Panc1 (cell line): ENCODE measurements at regions not wholly inside any gene's neighbourhood (a gene's known extent, or its start where the extent isn't known, plus 50 kb on each side); places are given as distances from the start of the nearest gene placed in this dataset.

Source experiments
- ATAC-seq: fragments of 200-7000 bp; cut with Tn5 transposase; 2 replicates; pipeline ENCODE4 v1.9.1; 2020; ENCODE audit warnings: mild to moderate bottlenecking, moderate library complexity
- BruUV-seq: library from RNA; stranded (reverse); fragments of 400-500 nt; replicated peaks from 2 replicates; lab custom pipeline; 2021; lab: Mats Ljungman, UMichigan
- CTCF ChIA-PET: fragments of 300-600 bp; sonication (Branson Sonifier 250); formaldehyde crosslinking; loops from one replicate; lab custom pipeline; 2022; ENCODE audit warnings: antibody characterized with exemption; lab: Charles Lee
- POLR2A ChIA-PET: fragments of 300-600 bp; sonication (Branson Sonifier 250); formaldehyde crosslinking; loops from one replicate; lab custom pipeline; 2022; ENCODE audit warnings: antibody characterized with exemption; lab: Charles Lee
- DNase-seq: peaks from one replicate; pipeline ENCODE4 v3.0.0-alpha.2; 2010; ENCODE audit warnings: low read depth, low spot score
- H3K27ac ChIP-seq: 2 replicates; pipeline ENCODE4 v1.5.1; 2011; ENCODE audit warnings: mild to moderate bottlenecking, low read length, inconsistent platforms
- H3K27me3 ChIP-seq: fragments of 200-500 bp; sonication (Bioruptor generic); 2 replicates; pipeline ENCODE4 v1.6.0; 2014; ENCODE audit warnings: low read length, inconsistent platforms; ENCODE audit not compliant: control insufficient read depth, insufficient read depth
- H3K36me3 ChIP-seq: fragments of 200-500 bp; sonication (Bioruptor generic); 2 replicates; pipeline ENCODE4 v1.5.1; 2014; ENCODE audit warnings: inconsistent platforms, mild to moderate bottlenecking, low read length, moderate library complexity; ENCODE audit not compliant: control insufficient read depth, insufficient read depth
- H3K4me1 ChIP-seq: 2 replicates; pipeline ENCODE4 v1.5.1; 2011; ENCODE audit warnings: inconsistent platforms, mild to moderate bottlenecking, low read length, moderate library complexity; ENCODE audit not compliant: control insufficient read depth, insufficient read depth
- H3K4me3 ChIP-seq, 2 experiments: 2 replicates each; pipeline ENCODE4 v1.5.1; 2011 to 2012; ENCODE audit warnings: low read depth in 2 of 2, low read length in 2 of 2, mild to moderate bottlenecking in 2 of 2, inconsistent platforms in 1 of 2, moderate library complexity in 1 of 2
- H3K9me3 ChIP-seq: fragments of 200-500 bp; sonication (Bioruptor generic); 2 replicates; pipeline ENCODE4 v1.5.1; 2014; ENCODE audit warnings: low read depth, mild to moderate bottlenecking, inconsistent platforms, low read length, moderate library complexity; ENCODE audit not compliant: control insufficient read depth, insufficient read depth
- CTCF ChIP-seq: fragments of 450-650 bp; IDR thresholded peaks from 2 replicates; pipeline ENCODE4 v1.5.1; 2017; ENCODE audit warnings: mild to moderate bottlenecking
- POLR2AphosphoS5 ChIP-seq: IDR thresholded peaks from 2 replicates; pipeline ENCODE4 v1.6.1; 2012; ENCODE audit warnings: mild to moderate bottlenecking, low read depth, low read length, moderate library complexity
- REST ChIP-seq, 2 experiments: IDR thresholded peaks; 2 replicates each; pipeline ENCODE4 v1.6.1; 2011 to 2012; ENCODE audit warnings: low read depth in 2 of 2, control low read depth in 1 of 2, low read length in 1 of 2, mild to moderate bottlenecking in 1 of 2, moderate library complexity in 1 of 2; ENCODE audit not compliant: insufficient read depth in 1 of 2
- SIN3A ChIP-seq: IDR thresholded peaks from 2 replicates; pipeline ENCODE4 v1.6.1; 2012; ENCODE audit warnings: low read depth, mild to moderate bottlenecking, low read length, moderate library complexity, borderline replicate concordance; ENCODE audit not compliant: insufficient read depth
- TCF7L2 ChIP-seq: IDR thresholded peaks from 2 replicates; pipeline ENCODE4 v1.6.1; 2011; ENCODE audit warnings: mild to moderate bottlenecking, low read depth, low read length, inconsistent platforms
- in situ Hi-C: cut with HindIII; loops from 2 replicates; pipeline ENCODE4 v1.10.0; 2016; ENCODE audit warnings: low sequenced_read_pairs, low pct_unique_long_range_greater_than_20kb
- intact Hi-C: fragments of 100-400 bp; cut with micrococcal nuclease; formaldehyde crosslinking; loops from one replicate; pipeline ENCODE4 v1.10.0; 2022; ENCODE audit not compliant: unreplicated experiment

GRCh38 chr4:186827534-186827897 is 103.9 kb upstream of the FAT1 start:
- ChIA-PET POLR2A (interaction anchor here (0.5 kb wide), 1 partner anchor 420 kb away, joined by 3 read pairs; no protein-coding TSS in a partner anchor), CTCF (no interaction called here)
- no peaks in the 10 kb centered on the region for H3K27me3 ChIP-seq
- no peak overlapping the region for H3K27ac ChIP-seq
- H3K36me3 ChIP-seq: no peaks in the 10 kb centered on the region
- no peak overlapping the region for H3K4me3 ChIP-seq
- H3K9me3 ChIP-seq: no peaks in the 10 kb centered on the region
- no peak for DNase-seq
- intact Hi-C loops (no loop called here), in situ Hi-C loops (no loop called here)
- no peaks in the 10 kb centered on the region for H3K4me1 ChIP-seq
- no peak for ATAC-seq
- BruUV-seq: no TSS peak
- TF ChIP-seq CTCF (no peak), POLR2AphosphoS5 (no peak), REST (IDR thresholded peaks at IDR 0.05; ENCODE audit: insufficient read depth in 1 of 2, low read depth in 2 of 2, low read length in 1 of 2) (no peak), TCF7L2 (no peak), SIN3A (no peak)

GRCh38 chr4:186829097-186829496 is 105.4 kb upstream of the FAT1 start:
- H3K4me1 ChIP-seq: no peaks in the 10 kb centered on the region
- H3K27ac ChIP-seq: no peak overlapping the region

More at GRCh38 chr4:186829097-186829496, 105.4 kb upstream of the FAT1 start:
- in situ Hi-C loops: no loop called here
- no peak for TF ChIP-seq REST (IDR thresholded peaks at IDR 0.05; ENCODE audit: insufficient read depth in 1 of 2, low read depth in 2 of 2, low read length in 1 of 2)
- no peak for TF ChIP-seq CTCF
- TF ChIP-seq POLR2AphosphoS5: no peak
- TF ChIP-seq TCF7L2: no peak
- TF ChIP-seq SIN3A: no peak
- intact Hi-C loops: no loop called here
- H3K36me3 ChIP-seq: no peaks in the 10 kb centered on the region
- POLR2A ChIA-PET: no interaction called here
- no peak overlapping the region for H3K4me3 ChIP-seq
- DNase-seq (no peak), ATAC-seq (no peak)
- H3K27me3 ChIP-seq: no peaks in the 10 kb centered on the region
- H3K9me3 ChIP-seq: no peaks in the 10 kb centered on the region
- BruUV-seq: no TSS peak
- CTCF ChIA-PET: no interaction called here
